HG03354 (cell line): ENCODE measurements at regions not wholly inside any gene's neighbourhood (a gene's known extent, or its start where the extent isn't known, plus 50 kb on each side); places are given as distances from the start of the nearest gene placed in this dataset.

Source experiments
- ATAC-seq: cut with Tn5 transposase; IDR thresholded peaks from one replicate; pipeline ENCODE4 v1.9.1; 2021; ENCODE audit warnings: mild to moderate bottlenecking; ENCODE audit not compliant: unreplicated experiment, poor library complexity, severe bottlenecking

DNA sequence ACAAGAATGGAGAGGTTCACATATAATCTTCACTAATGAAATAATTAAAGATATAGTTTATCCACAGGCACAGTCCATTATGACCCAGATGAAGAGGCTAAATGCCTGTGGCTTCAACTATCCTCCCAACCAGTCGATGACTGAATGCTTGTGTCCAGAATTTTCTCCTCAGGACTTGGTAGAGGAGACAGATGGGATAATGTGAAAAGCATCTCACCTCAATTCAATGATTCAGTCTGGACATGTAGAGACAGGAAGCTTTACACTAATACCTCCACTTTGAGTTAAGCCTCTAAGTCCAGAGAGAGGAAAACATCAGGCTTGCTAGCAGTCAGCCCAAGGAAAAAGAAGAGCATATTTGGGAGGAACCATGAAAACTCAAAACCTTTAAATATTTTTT lies 59.1 kb upstream of the COL1A2 start:
- ATAC-seq: no peak

DNA sequence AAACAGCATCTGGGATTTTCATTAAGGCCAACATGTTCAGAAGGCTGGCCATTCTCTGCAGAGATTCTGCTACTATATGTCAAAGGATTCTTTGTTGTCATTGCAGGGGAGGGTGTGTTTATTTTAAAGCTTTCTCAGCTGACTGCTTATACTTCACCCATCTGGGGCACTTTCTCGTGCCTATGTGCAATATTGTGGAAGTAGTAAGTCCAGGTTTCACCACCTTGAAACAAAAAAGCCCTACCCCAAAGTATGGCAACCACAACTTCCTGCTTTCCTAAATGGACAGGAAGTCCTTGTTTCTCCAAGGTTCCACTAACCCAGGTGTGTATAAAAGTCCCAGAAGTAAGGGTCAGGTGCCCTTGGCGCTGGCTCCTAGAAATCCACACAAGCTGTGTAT lies 58.7 kb upstream of the COL1A2 start:
- ATAC-seq: no peak

DNA sequence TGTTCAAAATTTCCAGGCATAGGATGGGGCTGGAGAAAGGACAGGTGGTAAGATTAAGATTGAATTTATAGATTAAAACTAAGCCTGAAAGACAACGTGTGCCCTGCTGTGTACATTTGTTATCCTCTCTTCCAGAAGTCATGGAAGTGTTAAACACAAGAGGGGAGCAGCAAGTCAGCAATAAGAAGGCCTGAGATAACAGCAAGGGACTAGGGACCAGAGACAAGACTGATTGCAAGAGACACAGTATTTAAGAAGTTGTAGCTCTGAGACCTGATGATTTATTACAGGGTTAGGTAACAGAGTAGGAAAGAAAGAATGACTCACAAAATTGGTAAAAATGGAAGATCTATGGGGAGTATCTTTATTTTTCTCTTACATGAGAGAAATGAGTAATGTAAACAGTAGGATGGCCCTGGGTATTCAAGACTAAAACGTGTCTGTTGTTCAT lies 55.7 kb upstream of the COL1A2 start:
- no peak for ATAC-seq

DNA sequence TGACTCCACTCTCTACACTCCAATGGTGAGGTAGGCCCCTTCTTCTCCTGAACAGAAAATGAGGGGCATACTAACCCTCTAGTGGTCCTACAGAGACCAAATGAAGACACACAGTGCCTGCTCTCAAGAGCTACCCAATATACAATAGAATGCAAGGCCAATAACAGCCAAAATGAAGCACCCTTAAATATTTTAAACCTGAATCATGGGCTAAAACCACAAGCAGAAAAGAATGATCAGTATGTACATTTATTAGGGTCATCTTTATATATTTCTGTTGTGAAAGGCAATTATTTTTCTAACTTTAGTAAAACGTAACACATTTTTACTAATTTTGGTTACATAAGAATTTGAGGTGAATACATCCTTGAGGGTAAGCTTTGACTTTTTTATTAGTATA lies 49.9 kb upstream of the COL1A2 start:
- ATAC-seq: no peak
